ENCODE measurements at regions not wholly inside any gene's neighbourhood (a gene's known extent, or its start where the extent isn't known, plus 50 kb on each side); places are given as distances from the start of the nearest gene placed in this dataset.

DNA sequence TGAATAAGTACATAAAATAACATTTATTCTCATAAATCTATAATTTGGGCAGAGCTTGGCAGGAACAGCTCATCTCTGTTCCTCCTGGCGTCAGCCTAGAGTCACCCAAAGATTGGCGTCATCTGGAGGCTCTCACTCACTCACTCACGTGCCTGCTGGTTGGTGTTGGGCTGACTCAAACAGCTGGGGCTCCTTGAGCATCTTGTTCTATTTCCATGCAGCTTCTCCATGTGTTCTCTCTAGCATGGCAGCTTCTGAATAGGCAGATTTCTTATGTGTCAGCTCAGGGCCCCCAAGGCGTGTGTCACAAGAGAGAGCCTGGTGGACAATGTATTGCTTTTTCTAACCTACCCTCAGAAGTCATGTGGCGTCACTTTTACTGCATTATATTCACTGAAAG, 70.6 kb upstream of the RAB3GAP2 start:
- Histone ChIP-seq H3K4me3 (ENCODE audit: insufficient read depth, low read depth, low read length) (no peak overlapping the region), H3K36me3 (ENCODE audit: control insufficient read depth, insufficient read depth, low read length) (no peaks in the 10 kb centered on the region), H3K9me3 (ENCODE audit: control insufficient read depth, low read length) (no peaks in the 10 kb centered on the region), H3K4me1 (ENCODE audit: control insufficient read depth, insufficient read depth, low read length) (no peaks in the 10 kb centered on the region), H3K27ac (ENCODE audit: insufficient read depth, low read depth, low read length, poor library complexity, severe bottlenecking) (no peak overlapping the region), H3K27me3 (ENCODE audit: control insufficient read depth, insufficient read depth, low read length, poor library complexity, severe bottlenecking) (no peaks in the 10 kb centered on the region)
- WGBS, 2 experiments, result 93 to 96% methylated on average over 5 of the region's 5 CpGs

DNA sequence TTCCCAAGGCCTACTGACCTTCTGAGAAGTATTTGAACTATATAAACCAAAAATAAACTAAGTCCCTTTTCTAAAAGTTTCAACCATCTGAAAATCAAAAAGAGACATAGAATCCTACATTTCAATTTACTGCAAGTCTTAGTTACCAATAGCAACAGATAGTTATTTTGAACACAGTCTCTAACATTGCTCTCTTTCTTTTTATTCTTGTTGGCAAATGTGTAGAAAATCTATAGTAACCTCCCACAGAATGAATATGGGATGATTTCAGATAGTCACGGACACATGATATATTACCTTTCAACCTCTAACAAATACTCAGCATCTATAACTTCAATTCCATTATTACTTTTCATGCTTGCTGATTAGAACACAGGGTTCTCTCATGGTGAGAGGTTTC, 68.9 kb upstream of the RAB3GAP2 start:
- Histone ChIP-seq H3K9me3 (ENCODE audit: control insufficient read depth, low read length) (no peaks in the 10 kb centered on the region), H3K4me1 (ENCODE audit: control insufficient read depth, insufficient read depth, low read length) (no peaks in the 10 kb centered on the region), H3K36me3 (ENCODE audit: control insufficient read depth, insufficient read depth, low read length) (no peaks in the 10 kb centered on the region), H3K27me3 (ENCODE audit: control insufficient read depth, insufficient read depth, low read length, poor library complexity, severe bottlenecking) (no peaks in the 10 kb centered on the region), H3K27ac (ENCODE audit: insufficient read depth, low read depth, low read length, poor library complexity, severe bottlenecking) (no peak overlapping the region), H3K4me3 (ENCODE audit: insufficient read depth, low read depth, low read length) (no peak overlapping the region)
- WGBS, 2 experiments, result 80 to 100% methylated on average over 1 of the region's 1 CpG

DNA sequence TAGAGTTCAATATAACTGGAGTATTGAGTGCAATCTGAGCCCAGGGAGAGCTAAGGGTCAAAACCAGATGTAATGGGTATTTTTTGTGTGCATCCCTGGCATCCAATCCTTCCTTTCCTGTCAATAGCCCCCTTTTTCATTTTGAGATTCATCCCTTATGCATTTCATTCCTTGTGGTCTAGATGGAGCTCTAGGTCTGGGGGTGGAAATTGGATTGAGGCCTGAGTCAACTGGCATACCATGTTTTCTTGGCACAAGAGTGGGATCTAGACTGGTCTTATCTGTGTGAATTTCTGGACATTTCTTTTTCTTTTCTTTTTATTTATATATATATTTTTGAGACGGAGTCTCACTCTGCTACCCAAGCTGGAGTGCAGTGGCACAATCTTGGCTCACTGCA, 67.3 kb upstream of the RAB3GAP2 start:
- no peaks in the 10 kb centered on the region for H3K27me3 ChIP-seq (ENCODE audit: control insufficient read depth, insufficient read depth, low read length, poor library complexity, severe bottlenecking)
- H3K4me1 ChIP-seq (ENCODE audit: control insufficient read depth, insufficient read depth, low read length), result no peaks in the 10 kb centered on the region
- no peak overlapping the region for H3K4me3 ChIP-seq (ENCODE audit: insufficient read depth, low read depth, low read length)
- no peaks in the 10 kb centered on the region for H3K9me3 ChIP-seq (ENCODE audit: control insufficient read depth, low read length)
- no peaks in the 10 kb centered on the region for H3K36me3 ChIP-seq (ENCODE audit: control insufficient read depth, insufficient read depth, low read length)
- no peak overlapping the region for H3K27ac ChIP-seq (ENCODE audit: insufficient read depth, low read depth, low read length, poor library complexity, severe bottlenecking)
- WGBS, 2 experiments, result 78 to 100% methylated on average over 1 of the region's 1 CpG

DNA sequence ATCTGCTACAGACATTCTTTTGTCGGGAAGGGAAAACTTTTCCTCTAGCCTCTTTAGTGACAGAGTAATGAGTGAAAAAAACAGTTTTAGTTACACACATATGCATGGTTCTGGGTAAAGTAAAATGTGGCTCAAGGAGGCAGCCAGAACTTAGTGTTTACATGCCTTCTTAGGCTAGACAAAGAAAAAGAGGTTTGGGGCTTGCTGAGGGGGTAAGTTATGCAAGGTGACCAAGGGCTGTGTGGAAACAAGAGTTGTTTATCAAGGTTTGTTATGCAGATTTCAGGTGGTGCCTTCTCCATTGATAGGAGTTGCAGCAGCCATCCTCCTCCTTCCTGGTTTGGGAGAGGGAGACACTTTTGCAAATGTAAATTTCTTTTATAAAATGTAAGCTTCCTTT, 66.5 kb upstream of the RAB3GAP2 start:
- no peaks in the 10 kb centered on the region for H3K4me1 ChIP-seq (ENCODE audit: control insufficient read depth, insufficient read depth, low read length)
- H3K9me3 ChIP-seq (ENCODE audit: control insufficient read depth, low read length), result no peaks in the 10 kb centered on the region
- no peak overlapping the region for H3K27ac ChIP-seq (ENCODE audit: insufficient read depth, low read depth, low read length, poor library complexity, severe bottlenecking)
- no peaks in the 10 kb centered on the region for H3K36me3 ChIP-seq (ENCODE audit: control insufficient read depth, insufficient read depth, low read length)
- no peaks in the 10 kb centered on the region for H3K27me3 ChIP-seq (ENCODE audit: control insufficient read depth, insufficient read depth, low read length, poor library complexity, severe bottlenecking)
- H3K4me3 ChIP-seq (ENCODE audit: insufficient read depth, low read depth, low read length), result no peak overlapping the region
- WGBS, 2 experiments, result 56 to 67% methylated on average over 1 of the region's 1 CpG

DNA sequence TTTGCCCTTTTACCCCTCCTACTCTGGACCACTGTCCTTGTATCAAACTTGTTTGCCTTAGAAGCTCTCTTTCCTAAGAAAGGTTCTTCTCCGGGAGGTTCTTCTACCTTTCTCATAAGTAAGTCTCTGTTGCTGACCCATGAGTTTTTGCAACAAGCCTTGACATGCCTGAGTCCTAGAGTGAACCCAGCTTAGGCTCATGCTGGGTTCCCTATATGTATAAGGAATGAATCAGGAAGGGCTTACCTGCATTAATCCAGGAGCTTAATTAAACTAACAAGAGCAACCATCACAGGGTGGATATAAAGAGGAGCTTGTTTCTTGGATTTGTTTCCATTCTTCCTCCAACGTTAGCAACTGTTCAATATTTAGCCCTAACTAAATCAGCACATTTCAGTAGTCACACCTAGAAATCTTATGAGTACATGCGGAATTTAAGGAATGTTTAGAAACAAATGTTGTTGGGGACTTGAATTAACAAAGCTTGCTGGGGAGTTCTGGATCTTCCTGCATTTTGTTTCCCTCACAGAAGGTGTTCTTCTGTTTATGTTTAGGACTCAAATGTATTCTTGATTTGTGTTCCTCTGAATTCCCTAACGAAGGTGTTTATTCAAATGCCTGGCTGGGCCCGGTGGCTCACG, 64.3 kb upstream of the RAB3GAP2 start:
- Histone ChIP-seq H3K4me1 (ENCODE audit: control insufficient read depth, insufficient read depth, low read length) (no peaks in the 10 kb centered on the region), H3K27ac (ENCODE audit: insufficient read depth, low read depth, low read length, poor library complexity, severe bottlenecking) (no peak overlapping the region), H3K36me3 (ENCODE audit: control insufficient read depth, insufficient read depth, low read length) (no peaks in the 10 kb centered on the region), H3K4me3 (ENCODE audit: insufficient read depth, low read depth, low read length) (no peak overlapping the region), H3K9me3 (ENCODE audit: control insufficient read depth, low read length) (no peaks in the 10 kb centered on the region), H3K27me3 (ENCODE audit: control insufficient read depth, insufficient read depth, low read length, poor library complexity, severe bottlenecking) (no peaks in the 10 kb centered on the region)
- 79 to 89% methylated on average over 6 of the region's 6 CpGs for WGBS, 2 experiments

DNA sequence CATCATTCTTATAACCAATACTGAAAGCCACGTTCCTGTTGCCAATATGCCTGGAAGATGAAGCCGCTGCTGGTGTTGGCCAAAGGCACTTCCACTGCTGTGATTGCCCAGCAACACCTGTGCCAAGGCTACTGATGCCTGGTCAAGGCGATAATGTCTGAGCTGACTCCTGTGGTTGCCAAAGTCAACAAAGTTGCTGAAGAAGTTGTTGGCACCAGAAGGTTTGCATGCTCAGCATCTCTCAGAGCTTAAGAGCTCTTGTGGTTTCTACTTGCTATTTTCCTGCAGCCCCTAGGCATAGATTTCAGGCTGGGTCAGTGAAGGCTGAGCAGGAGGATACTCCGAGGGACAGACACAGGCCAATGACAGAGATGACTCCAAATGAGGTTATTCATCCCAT, 63.4 kb upstream of the RAB3GAP2 start:
- WGBS, 2 experiments, result 80 to 82% methylated on average over 4 of the region's 4 CpGs
- no peaks in the 10 kb centered on the region for H3K27me3 ChIP-seq (ENCODE audit: control insufficient read depth, insufficient read depth, low read length, poor library complexity, severe bottlenecking)
- H3K4me1 ChIP-seq (ENCODE audit: control insufficient read depth, insufficient read depth, low read length), result no peaks in the 10 kb centered on the region
- no peak overlapping the region for H3K27ac ChIP-seq (ENCODE audit: insufficient read depth, low read depth, low read length, poor library complexity, severe bottlenecking)
- H3K9me3 ChIP-seq (ENCODE audit: control insufficient read depth, low read length), result no peaks in the 10 kb centered on the region
- no peak overlapping the region for H3K4me3 ChIP-seq (ENCODE audit: insufficient read depth, low read depth, low read length)
- no peaks in the 10 kb centered on the region for H3K36me3 ChIP-seq (ENCODE audit: control insufficient read depth, insufficient read depth, low read length)

DNA sequence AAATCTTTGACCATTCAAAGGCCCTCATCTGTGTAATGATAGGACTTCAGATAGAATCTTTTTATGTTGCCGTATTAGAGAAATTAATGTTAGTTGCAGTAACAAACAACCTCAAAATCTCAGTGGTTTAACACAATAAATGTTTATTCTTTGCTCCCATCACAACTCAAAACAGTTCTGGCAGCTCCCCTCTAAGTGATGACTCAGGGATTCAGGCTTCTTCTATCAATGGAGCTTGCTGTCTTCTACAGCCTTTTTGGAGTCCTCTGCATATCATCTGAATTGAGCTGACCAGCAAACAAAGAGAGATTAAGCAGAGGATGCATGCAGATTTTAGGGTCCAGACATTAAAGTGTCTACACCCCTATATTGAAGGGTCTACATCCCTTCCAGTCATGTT, 59.1 kb upstream of the RAB3GAP2 start:
- 100% methylated on average over 1 of the region's 1 CpG; no CpG with 5 or more reads in 1 of the 2 experiments for WGBS, 2 experiments
- H3K4me3 ChIP-seq (ENCODE audit: insufficient read depth, low read depth, low read length), result no peak overlapping the region
- no peaks in the 10 kb centered on the region for H3K27me3 ChIP-seq (ENCODE audit: control insufficient read depth, insufficient read depth, low read length, poor library complexity, severe bottlenecking)
- no peaks in the 10 kb centered on the region for H3K9me3 ChIP-seq (ENCODE audit: control insufficient read depth, low read length)
- H3K27ac ChIP-seq (ENCODE audit: insufficient read depth, low read depth, low read length, poor library complexity, severe bottlenecking), result no peak overlapping the region
- no peaks in the 10 kb centered on the region for H3K36me3 ChIP-seq (ENCODE audit: control insufficient read depth, insufficient read depth, low read length)
- H3K4me1 ChIP-seq (ENCODE audit: control insufficient read depth, insufficient read depth, low read length), result no peaks in the 10 kb centered on the region

DNA sequence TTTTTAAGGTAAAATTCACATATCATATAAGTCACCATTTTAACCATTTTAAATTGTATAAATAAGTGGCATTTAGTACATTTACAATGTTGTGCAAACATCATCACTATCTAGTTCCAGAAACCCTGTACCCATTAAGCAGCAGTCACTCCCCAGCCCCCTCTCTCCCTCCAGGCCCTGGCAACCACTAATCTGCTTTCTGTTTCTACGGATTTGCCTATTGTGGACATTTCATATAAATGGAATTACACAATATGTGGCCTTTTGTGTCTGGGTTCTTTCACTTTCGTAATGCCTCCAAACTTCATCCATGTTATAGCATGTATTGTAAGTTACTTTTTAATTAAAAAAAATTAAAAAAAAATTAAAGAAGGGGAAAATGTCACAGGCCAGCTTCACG, 58.0 kb upstream of the RAB3GAP2 start:
- H3K27ac ChIP-seq (ENCODE audit: insufficient read depth, low read depth, low read length, poor library complexity, severe bottlenecking), result no peak overlapping the region
- H3K36me3 ChIP-seq (ENCODE audit: control insufficient read depth, insufficient read depth, low read length), result no peaks in the 10 kb centered on the region
- H3K4me3 ChIP-seq (ENCODE audit: insufficient read depth, low read depth, low read length), result no peak overlapping the region
- H3K27me3 ChIP-seq (ENCODE audit: control insufficient read depth, insufficient read depth, low read length, poor library complexity, severe bottlenecking), result no peaks in the 10 kb centered on the region
- H3K9me3 ChIP-seq (ENCODE audit: control insufficient read depth, low read length), result no peaks in the 10 kb centered on the region
- H3K4me1 ChIP-seq (ENCODE audit: control insufficient read depth, insufficient read depth, low read length), result no peaks in the 10 kb centered on the region
- WGBS, 2 experiments, result 80 to 100% methylated on average over 1 of the region's 3 CpGs

DNA sequence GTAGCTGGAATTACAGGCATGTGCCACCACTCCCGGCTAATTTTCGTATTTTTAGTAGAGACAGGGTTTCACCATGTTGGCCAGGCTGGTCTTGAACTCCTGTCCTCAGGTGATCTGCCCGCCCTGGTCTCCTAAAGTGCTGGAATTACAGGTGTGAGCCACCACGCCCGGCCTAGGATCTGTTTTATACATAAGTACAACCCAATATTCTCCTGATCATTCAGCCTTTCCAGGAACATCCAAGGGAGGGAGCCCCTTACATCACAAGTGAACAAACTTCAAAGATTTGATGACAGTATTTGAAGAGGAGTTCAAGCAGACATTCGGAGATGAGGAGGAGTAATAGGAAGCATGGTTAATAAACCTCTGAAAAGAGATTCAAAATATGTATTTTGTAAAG, 54.9 kb upstream of the RAB3GAP2 start:
- Histone ChIP-seq H3K4me1 (ENCODE audit: control insufficient read depth, insufficient read depth, low read length) (no peaks in the 10 kb centered on the region), H3K36me3 (ENCODE audit: control insufficient read depth, insufficient read depth, low read length) (no peaks in the 10 kb centered on the region), H3K27ac (ENCODE audit: insufficient read depth, low read depth, low read length, poor library complexity, severe bottlenecking) (no peak overlapping the region), H3K27me3 (ENCODE audit: control insufficient read depth, insufficient read depth, low read length, poor library complexity, severe bottlenecking) (no peaks in the 10 kb centered on the region), H3K9me3 (ENCODE audit: control insufficient read depth, low read length) (no peaks in the 10 kb centered on the region), H3K4me3 (ENCODE audit: insufficient read depth, low read depth, low read length) (no peak overlapping the region)
- WGBS, 2 experiments, result 88 to 93% methylated on average over 6 of the region's 6 CpGs

DNA sequence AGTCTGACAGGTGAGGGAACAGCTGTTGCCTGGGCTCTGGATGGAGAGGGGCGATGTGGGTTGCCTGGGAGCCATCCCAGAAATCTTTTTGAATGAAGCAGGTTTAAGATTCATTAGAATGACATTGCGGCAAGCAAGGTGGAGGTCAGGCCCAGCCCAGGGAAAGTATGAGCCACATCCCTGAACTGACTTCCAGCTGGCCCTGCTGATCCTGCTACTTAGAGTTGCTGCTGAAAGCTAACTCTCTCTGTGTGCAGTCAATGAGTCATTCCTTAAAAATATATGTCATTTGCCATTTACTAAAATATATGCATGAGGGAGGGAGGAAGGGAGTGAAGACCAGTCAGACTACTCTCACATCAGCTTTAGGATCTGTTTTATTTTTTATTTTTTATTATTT, 54.3 kb upstream of the RAB3GAP2 start:
- 89 to 94% methylated on average over 2 of the region's 2 CpGs for WGBS, 2 experiments
- H3K4me1 ChIP-seq (ENCODE audit: control insufficient read depth, insufficient read depth, low read length), result no peaks in the 10 kb centered on the region
- H3K9me3 ChIP-seq (ENCODE audit: control insufficient read depth, low read length), result no peaks in the 10 kb centered on the region
- H3K4me3 ChIP-seq (ENCODE audit: insufficient read depth, low read depth, low read length), result no peak overlapping the region
- no peak overlapping the region for H3K27ac ChIP-seq (ENCODE audit: insufficient read depth, low read depth, low read length, poor library complexity, severe bottlenecking)
- H3K36me3 ChIP-seq (ENCODE audit: control insufficient read depth, insufficient read depth, low read length), result no peaks in the 10 kb centered on the region
- no peaks in the 10 kb centered on the region for H3K27me3 ChIP-seq (ENCODE audit: control insufficient read depth, insufficient read depth, low read length, poor library complexity, severe bottlenecking)

All from ectodermal cell (in vitro differentiated cells).